HG03064 (cell line): ENCODE measurements at regions not wholly inside any gene's neighbourhood (a gene's known extent, or its start where the extent isn't known, plus 50 kb on each side); places are given as distances from the start of the nearest gene placed in this dataset.
A peak's percentile ranks its signal among the peaks of the same experiment; 100 is the strongest.

Experiments used
- ATAC-seq: cut with Tn5 transposase; IDR thresholded peaks from one replicate; pipeline ENCODE4 v1.9.1; 2021; ENCODE audit warnings: low read depth; ENCODE audit not compliant: unreplicated experiment

- no peak for ATAC-seq
Measured at GRCh38 chr13:31923134-31923763, 108.3 kb upstream of the FRY start.

- ATAC-seq: no peak
Measured at GRCh38 chr13:31925079-31925478, 106.5 kb upstream of the FRY start.

GRCh38 chr13:31927219-31927653, 104.3 kb upstream of the FRY start:
- ATAC-seq: no peak

- ATAC-seq: no peak
Measured at GRCh38 chr13:31929031-31929770, 102.4 kb upstream of the FRY start.

GRCh38 chr13:31930490-31930889, 101.1 kb upstream of the FRY start:
- ATAC-seq: peak; percentile 37

GRCh38 chr13:31930901-31931522, 100.6 kb upstream of the FRY start:
- peak; percentile 99 for ATAC-seq

GRCh38 chr13:31937436-31937835, 94.1 kb upstream of the FRY start:
- ATAC-seq: no peak

GRCh38 chr13:31940076-31940475, 91.5 kb upstream of the FRY start:
- no peak for ATAC-seq

GRCh38 chr13:31943591-31943990, 88.0 kb upstream of the FRY start:
- no peak for ATAC-seq

- no peak for ATAC-seq
Measured at GRCh38 chr13:31944262-31945160, 87.1 kb upstream of the FRY start.

GRCh38 chr13:31945202-31945961, 86.2 kb upstream of the FRY start:
- ATAC-seq: no peak

GRCh38 chr13:31946091-31946770, 85.3 kb upstream of the FRY start:
- ATAC-seq: no peak

- no peak for ATAC-seq
Measured at GRCh38 chr13:31947105-31947504, 84.5 kb upstream of the FRY start.

GRCh38 chr13:31947506-31947905, 84.1 kb upstream of the FRY start:
- no peak for ATAC-seq

GRCh38 chr13:31949486-31949885, 82.1 kb upstream of the FRY start:
- ATAC-seq: no peak

- ATAC-seq: no peak
Measured at GRCh38 chr13:31950111-31950815, 81.3 kb upstream of the FRY start.

GRCh38 chr13:31951215-31951678, 80.3 kb upstream of the FRY start:
- ATAC-seq: peak; percentile 92

GRCh38 chr13:31952641-31953380, 78.8 kb upstream of the FRY start:
- no peak for ATAC-seq
